GM19240 (cell line): ENCODE measurements at regions not wholly inside any gene's neighbourhood (a gene's known extent, or its start where the extent isn't known, plus 50 kb on each side); places are given as distances from the start of the nearest gene placed in this dataset.

Source experiments
- DNase-seq: peaks from one replicate; pipeline ENCODE4 v3.0.0; 2011; ENCODE audit warnings: low spot score; ENCODE audit not compliant: insufficient read length

DNA sequence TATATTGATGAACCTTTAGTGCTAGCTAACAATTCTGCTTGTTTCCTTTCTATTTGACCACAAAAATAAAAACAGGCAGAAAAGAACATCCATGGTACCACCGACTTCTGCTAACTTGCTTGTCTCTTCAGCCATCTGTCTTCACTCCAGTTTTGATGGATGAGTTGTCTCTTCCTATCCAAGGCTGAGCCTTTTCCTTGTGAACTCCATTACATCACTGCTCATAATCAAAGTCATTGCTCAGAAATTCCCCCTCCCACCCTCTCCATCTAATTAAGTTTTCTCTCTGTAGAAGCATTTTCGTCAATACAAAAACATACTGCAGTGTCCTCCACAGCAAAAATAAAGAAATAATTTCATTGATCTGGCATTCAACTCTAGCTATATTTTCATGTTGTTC lies 184.4 kb downstream of the SPCS3 start:
- no peak for DNase-seq

DNA sequence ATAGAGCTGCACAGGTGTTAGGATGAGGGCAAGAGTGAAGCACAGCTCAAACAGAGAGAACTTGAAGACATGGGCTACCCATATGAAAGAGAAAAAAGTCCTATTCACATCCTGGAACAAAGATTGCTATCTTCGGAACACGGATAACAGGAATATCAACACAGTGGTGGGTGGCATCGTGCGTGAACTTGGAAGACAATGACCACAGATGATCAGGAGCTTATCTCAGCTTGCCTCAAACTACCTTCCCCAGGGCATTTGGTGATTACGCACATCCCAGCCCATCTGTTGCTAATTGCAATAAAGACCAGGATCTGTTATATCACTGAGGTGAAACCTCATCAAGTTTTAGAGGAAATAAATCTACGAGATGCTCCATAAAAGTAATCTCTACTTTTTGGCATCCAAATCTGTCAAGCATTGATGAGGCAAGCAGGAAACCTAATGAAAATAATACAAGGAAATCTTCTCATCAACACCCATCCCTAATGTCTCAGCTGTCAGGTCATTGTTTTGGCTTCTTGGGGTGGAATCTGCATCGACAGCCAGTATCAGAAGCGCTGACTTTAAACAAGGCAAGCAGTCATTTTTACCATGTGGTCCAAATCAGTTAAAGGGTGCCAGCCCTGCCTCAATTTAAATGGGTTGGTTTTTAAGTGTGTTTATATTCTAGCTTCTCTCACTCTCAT lies 188.2 kb downstream of the SPCS3 start:
- no peak for DNase-seq

DNA sequence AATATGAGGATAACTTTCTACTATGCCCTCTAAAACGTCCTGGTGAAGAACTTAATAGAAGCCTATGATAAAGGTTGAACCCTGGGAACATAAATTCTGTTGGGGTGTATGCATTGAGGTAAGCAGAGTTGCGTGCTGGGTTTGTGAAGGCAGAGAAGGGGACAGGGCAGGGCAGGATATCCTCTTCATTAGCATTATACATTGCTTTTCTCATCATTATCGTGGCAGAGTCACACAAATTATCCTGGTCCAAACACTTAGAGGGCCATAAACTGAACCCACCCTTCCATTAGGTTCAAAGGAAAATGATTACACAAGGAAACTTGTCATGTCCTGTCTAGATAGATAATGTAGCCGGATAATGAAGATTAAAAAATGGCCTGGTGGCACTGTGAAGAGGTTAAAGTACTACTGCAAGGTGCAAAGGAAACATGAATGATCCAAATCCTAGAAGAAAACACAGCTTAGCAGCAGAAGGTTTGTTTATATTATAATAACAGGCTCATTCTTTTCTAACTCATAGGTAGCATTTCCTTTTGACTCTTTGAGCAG lies 189.1 kb downstream of the SPCS3 start:
- no peak for DNase-seq

DNA sequence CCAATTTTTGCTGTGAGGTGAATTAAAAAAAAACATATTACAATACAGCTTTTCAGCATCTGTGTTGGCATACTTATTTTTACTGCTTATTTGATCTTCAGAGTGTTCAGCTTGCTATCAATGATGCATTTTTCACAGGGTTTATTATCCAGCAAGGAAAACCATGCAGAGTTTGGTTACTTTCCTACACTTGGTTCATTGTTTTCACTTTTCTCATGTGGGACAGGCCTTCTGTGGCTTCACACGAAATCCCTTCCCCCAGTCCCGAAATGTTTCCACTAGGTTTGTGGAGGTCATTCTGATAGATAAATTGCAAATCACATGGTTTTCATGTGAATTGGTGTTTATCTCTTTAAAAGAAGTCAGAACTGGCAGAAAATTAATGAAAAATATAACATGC lies 205.8 kb downstream of the SPCS3 start:
- DNase-seq = no peak

DNA sequence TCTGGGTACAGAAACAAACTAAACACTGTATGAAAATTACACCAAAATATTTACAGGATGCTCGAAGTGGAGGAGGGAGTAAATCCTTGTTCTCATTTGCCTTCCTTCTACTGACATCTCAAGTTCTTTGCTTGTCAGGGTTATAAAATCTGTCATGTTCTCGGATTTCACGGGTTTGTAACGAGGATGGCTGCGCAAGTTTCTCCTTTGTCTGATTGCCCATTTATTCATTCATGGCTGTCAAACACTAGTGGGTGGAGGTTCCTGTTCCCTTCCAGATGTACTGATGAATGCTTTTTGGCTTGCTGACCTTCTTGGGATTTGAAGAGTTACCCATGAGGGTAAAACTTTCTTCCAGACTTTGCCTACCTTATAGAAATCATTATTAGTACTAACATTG lies 206.9 kb downstream of the SPCS3 start:
- no peak for DNase-seq

DNA sequence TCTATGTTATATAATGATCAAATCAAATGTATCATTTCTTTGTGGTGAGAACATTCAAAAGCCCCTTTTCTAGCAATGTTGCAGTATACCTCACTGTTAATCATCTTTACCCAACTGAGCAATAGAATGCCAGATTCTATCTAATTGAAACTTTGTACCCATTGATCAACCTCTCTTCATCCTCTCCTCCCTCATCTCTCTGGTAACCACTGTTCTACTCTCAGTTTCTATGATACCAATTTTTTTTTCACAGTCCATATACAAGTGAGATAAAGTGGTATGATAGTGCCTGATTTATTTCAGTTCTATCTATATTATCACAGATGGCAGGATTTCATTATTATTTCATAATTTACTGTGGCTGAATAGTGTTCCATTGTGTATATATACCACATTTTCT lies 209.8 kb downstream of the SPCS3 start:
- DNase-seq = no peak

DNA sequence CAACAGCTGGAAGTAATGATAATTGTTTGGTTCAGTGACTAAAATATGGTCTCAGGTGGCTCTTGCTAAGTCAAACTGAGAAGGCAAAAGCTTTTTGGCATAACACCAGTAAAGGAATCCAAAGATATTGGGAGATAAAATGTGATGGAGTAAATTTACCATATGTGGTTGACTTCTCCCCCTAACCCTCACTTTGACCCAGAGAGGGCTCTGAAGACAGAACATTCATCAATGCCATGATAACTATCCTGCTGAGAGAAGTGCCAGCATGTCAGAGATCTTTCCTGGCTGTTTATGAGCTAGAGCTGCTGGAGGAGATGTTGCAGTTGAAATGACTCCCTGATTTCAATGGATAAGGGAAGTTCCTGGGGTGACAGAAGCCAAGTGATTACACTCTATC lies 213.4 kb downstream of the SPCS3 start:
- no peak for DNase-seq

DNA sequence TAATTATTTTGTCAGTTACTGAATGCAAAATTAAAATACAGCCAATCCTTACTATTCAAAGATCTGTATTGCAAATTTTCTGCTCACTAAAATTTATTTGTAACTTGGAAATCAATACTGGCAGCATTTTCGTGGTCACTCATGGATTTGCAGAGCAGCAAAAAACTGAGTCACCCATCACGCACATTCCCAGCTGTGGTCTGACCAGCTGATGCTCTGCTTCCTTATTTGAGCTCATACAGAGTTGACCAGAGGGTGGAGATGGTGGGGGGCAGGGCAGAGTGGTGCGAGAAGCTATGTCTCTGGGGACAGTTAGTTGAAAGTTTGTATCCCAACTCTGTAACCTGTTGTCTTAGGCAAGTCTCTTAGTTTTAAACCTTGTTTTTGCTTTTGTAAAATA lies 214.8 kb downstream of the SPCS3 start:
- no peak for DNase-seq

DNA sequence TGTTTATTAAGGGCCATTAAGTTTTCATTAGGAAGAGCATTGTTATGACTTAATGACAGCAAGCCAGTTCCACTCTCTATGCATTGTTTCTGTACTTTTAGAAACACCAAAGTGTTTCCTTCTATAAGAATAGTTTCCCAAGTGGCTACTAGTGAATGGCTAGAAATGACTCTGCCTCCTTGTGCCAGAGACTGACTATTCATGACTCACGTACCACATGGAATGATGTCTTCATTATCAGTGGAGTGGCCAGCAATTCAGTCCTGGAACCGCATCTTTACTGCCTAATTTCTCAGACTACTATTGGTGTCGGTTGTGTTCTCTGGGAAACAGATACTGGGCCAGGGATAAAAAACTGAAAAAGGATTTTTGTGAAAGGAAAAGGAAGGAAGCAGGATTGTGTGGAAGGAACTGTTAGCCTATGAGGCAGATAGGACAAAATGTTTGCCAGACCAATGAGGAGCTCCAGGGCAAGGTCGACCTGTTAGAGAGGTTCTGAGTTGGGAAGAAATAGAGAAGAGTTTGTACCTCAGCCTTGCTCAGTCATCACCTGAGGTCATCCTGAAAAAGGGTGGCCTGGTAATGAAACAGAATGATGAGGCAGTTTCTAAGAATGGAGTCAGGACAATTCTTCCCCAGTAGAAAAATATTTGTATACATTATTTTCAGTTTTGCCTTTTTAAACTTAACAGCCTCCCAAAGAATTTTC lies 218.6 kb downstream of the SPCS3 start:
- DNase-seq = no peak

DNA sequence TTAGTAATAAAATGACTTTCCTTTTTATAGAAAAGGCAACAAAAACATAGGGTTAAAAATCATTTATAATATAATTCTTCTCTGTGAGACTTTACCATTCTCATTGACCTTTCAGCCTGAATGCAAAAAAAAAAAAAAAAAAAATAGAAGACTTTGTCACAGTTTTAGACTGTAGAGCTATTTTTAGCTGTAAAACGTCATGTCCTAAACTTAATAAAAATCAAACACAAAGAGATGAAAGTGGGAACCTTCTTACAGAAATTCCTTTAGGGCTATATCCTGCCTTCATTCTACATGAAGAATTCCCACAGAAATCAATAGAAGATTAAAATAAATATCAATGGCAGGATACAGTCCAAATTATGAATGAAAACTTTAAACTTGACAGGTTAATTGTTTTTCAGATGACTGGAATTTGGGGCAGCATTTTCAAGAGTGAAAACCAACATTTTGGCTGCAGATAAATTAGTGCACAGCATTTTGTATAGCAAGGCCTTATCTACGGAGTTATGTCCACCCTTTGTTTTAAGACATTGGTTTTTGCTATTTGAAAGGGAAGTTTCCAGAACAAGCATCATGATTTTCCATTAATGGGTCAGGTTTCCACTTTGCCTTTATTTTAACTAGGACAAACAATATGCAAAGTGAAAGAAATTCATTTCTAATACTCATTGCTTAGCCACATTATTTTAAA lies 219.5 kb downstream of the SPCS3 start:
- DNase-seq = no peak

DNA sequence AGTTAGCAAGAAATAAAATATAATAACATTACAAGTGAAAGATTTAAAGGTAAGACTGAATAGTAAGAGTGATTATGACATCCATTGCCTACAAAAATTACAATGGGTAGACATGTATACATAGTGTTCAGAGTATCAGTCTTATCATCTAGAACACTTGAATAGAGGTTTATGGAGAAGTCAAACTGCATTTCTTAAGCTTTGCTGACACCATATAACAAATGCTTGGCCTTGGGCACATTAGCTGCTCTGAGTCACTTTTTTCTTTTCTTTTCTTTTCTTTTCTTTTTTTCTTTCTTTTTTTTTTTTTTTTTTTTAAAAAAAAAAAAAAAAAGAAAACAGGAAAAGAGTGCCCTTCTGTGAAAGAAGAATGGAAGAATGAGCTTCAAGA lies 220.0 kb downstream of the SPCS3 start:
- no peak for DNase-seq

DNA sequence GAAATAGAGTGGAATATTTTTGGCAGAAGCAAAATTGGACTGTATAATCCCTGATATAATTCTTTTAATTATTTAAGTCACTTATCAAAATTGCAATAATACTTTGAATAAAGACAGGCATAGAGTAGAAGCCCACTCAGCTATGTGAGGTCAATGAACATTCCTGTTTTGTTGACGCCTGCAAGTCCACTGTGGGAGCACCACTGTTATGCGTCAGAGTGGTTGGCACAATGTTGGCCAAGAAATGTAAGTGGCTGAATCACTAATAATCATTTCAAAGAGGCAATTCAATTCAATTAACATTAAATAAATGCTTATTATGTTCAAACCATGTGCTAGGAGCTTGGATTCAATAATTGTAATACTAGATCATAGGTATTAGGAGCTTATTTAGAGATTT lies 221.0 kb downstream of the SPCS3 start:
- no peak for DNase-seq

DNA sequence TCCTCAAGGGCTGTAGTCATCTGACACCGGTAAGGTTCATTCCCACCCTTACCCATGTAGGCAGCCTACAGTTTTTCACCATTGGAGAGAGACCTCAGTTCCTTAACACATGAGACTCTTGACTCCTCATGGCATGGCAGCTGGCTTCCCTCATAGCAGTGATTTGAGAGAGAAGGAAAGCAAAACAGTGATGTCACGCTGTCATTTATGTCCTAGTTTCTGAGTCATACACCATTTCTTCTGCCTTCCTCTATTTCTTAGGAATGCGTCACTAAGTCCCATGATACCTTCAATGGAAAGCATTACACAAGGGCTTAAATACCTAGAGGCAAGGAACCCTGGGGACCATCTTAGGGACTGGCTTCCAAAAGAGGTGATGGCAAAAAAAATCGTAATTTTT lies 226.1 kb downstream of the SPCS3 start:
- DNase-seq = no peak

DNA sequence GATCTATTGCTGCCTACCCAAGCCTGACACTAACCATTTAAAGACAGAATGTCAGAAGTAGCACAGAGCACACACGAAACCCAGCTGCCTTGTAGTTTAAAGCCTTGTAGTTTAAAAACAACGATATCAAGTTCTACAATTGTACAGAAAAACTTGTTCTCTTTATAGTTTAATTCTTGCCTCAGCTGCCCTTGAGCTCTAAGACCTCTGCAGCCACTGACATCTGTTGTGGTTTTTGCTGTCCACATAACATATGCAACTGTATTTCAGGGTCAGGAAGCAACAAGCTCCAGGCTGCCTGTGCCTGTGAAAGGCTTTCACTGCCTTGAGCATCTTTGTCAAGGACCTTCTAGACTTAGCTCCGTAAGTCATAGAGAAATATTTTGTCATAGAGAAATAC lies 227.2 kb downstream of the SPCS3 start:
- DNase-seq = no peak

DNA sequence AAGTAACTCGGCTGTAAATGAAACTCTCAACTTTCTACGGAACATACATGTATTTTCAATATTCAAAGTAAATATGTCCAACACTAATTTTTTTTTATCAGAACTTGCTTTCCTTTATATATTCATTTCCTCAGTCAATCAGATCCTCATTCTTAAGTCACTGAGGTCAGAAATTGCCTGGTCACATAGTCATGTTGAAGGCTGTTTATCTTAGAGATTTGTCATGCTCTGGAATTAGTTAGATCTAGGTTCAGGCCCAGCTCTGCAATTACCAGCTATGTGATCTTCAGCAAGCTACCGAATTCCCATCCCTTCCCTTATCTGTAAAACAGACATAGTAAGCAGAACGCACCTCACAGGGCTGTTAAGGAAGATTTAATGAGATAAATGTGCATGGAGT lies 228.8 kb downstream of the SPCS3 start:
- DNase-seq = no peak

DNA sequence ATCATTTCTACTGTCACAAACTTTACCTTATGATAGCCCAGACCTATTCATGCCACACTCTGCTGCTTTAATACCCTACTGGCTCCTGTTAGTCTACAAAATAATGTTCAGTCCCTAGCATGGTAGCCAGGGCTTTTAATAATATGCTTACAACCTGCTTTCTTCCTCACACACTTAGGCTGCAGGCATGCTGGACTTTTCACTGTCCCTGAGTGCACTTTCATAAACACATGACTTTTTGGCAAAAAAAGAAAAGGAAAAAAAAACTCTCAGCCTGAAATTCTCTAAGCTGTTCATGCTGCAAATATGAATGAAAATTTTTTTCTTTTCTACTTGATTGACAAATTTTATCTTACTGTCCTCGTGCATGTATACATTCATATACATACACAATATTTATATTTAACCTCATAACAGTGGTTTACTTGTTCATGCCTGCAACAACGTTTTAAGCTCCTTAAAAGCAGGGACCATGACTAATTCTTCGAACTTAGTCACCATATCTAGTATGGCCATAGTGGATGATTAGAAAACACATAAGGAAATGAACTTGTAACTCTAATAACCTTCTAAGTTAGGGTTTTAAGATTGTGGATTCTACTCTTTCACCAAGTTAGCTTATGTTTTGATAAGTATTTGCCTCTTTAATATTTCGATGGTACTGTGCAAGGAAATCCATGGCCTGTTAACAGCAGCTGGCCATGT lies 229.5 kb downstream of the SPCS3 start:
- no peak for DNase-seq

DNA sequence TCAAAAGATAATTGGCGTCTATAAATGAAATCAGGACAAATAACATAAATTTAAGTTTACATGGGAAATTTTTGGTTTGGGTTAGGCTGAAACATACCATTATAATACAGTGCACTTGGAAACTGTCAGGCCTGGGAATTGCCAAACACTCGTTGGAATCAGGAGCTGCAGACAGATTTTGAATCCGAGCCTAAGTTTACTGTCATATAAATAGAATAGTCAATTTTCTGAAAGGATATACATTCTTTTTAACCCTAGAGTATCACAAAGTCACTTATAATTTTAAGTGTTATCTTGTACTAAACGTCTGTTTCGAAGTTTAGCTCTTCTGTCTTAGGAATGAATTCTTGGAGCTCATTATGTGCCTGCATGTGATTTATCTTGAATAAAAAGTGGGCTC lies 234.1 kb downstream of the VEGFC start:
- DNase-seq = no peak

DNA sequence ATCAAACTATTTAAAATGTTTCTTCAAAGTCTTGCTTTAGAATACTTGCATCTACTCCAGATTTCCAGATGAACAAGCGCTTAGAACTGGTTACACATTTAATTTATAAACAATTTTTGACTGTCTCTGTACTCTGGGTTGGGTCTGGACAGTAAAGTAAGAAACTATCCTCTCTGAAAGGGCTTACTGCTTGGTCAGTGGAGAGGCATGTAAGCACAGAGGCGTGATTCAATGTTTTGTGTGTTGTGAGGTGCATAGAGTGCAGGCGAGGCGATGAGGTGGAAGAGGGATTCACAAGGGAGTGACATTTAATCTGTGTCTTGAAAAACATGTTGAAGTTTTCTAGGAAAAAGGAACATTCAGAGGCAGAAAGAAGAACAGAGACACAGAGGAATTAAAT lies 231.4 kb downstream of the VEGFC start:
- no peak for DNase-seq

DNA sequence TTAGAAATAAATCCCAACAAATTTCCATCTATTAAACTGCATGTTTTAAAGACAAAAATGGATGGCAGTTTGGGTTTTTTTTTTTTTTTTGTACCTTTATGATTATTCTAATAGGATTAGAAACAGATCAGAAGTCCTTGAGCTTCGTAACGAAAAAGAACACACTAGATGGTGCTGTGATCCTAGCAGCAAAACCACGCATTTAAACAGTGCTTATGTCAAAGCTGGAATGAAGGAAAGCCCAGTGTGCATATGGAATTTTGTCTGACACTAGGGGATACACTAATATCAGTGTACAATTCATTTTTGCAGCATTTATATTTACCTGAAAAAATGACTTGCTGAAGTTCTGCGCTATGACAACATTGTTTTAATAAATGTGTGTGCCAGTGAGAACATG lies 229.1 kb downstream of the VEGFC start:
- DNase-seq = no peak

DNA sequence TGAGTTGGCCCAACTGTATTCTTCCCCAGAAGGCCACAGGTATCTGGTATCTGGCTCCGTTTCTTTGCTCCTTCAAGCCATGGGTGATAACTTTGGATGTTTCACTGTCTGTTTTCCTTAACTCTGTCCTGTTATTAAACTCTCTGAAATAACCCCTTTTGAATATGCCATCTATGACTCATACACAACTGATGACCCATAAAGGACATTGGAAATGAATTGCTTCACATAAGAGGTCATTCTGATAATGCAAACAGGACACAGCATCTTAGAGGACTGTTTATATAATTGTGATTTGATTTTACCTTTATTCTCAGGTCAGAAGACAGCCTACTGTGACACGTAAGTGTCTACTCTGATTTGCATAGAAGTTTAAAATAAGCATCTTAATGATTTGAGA lies 227.7 kb downstream of the VEGFC start:
- DNase-seq = no peak

DNA sequence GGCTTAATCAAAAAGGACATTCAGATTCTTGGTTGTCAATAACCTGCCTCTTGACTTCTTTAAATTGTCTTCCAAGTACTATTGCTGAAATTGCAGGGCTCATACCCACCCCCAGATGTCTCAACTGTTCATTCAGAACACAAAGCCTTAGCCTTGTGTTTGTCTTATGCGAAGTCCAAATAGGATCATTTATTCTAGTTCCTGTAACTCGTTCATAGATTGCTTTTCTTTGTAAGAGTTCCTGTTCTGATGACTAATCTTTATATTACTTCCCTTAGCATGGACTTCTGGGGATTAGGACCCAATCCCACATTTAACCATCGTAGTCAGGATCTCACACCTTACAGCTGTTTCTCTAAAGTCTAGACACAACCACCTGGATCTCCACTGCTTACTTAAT lies 226.0 kb downstream of the VEGFC start:
- no peak for DNase-seq

DNA sequence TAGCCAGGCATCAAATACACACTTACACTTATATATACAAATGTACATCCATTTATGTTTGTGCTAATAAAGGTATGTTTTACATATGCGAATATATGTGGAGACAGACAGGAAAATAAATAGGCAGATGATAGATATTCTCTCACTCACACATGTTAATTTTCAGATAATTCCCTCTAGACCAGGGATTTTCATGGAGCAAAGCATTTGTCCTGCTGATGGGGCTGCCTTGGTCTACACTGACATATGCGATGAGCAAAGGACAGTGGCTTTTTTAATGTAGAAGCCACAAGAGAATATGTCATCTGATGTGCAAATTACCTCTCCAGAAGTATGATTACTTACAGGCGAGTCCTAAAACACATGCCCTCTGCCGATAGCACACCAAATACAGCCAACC lies 224.5 kb downstream of the VEGFC start:
- DNase-seq = no peak
